Effector memory CD8-positive, alpha-beta T cell (primary cell): ENCODE measurements at regions not wholly inside any gene's neighbourhood (a gene's known extent, or its start where the extent isn't known, plus 50 kb on each side); places are given as distances from the start of the nearest gene placed in this dataset.
"Not testable (repeated sequence)": the region's sequence is repeated elsewhere in the genome, so short reads cannot be mapped to it uniquely, and the experiment has no call there.

Experiments
- ATAC-seq: fragments of 150-1000 bp; cut with Tn5 transposase; replicated peaks from 2 replicates; pipeline ENCODE4 v1.10.0; 2021; ENCODE audit warnings: mild to moderate bottlenecking, moderate library complexity
- DNase-seq, 3 experiments: peaks; one replicate each; pipeline ENCODE4 v3.0.0; 2021
- H3K27ac Mint-ChIP-seq, 2 donors: one replicate each; pipeline ENCODE4 v1.8.0; 2022; ENCODE audit warnings: mild to moderate bottlenecking in 2 of 2, mixed read lengths in 2 of 2, moderate library complexity in 2 of 2
- H3K27me3 Mint-ChIP-seq, 2 donors: one replicate each; pipeline ENCODE4 v1.8.0; 2022; ENCODE audit warnings: mixed read lengths in 2 of 2
- H3K36me3 Mint-ChIP-seq: one replicate; pipeline ENCODE4 v1.8.0; 2022; ENCODE audit warnings: mild to moderate bottlenecking, moderate library complexity, mixed read lengths; ENCODE audit not compliant: insufficient read depth
- H3K4me1 Mint-ChIP-seq, 2 donors: one replicate each; pipeline ENCODE4 v1.8.0; 2022; ENCODE audit warnings: low read depth in 2 of 2, mixed read lengths in 2 of 2
- H3K4me3 Mint-ChIP-seq, 2 donors: one replicate each; pipeline ENCODE4 v1.8.0; 2022; ENCODE audit warnings: mild to moderate bottlenecking in 2 of 2, mixed read lengths in 2 of 2, moderate library complexity in 2 of 2
- H3K9me3 Mint-ChIP-seq, 2 donors: one replicate each; pipeline ENCODE4 v1.8.0; 2022; ENCODE audit warnings: mixed read lengths in 2 of 2

GRCh38 chr16:80273635-80274538 is 266.9 kb upstream of the DYNLRB2 start:
- H3K27ac Mint-ChIP-seq = no peak overlapping the region
- DNase-seq (no peak), ATAC-seq (no peak)
- no peaks in the 10 kb centered on the region for H3K36me3 Mint-ChIP-seq
- no peak overlapping the region for H3K4me3 Mint-ChIP-seq
- H3K9me3 Mint-ChIP-seq = no peaks in the 10 kb centered on the region
- peaks cover 37 to 51% of the 10 kb centered on the region in 2 donors for H3K27me3 Mint-ChIP-seq
- no peaks in the 10 kb centered on the region for H3K4me1 Mint-ChIP-seq

GRCh38 chr16:80265624-80266306 is 275.0 kb upstream of the DYNLRB2 start:
- Mint-ChIP-seq H3K9me3 (no peaks in the 10 kb centered on the region), H3K36me3 (no peaks in the 10 kb centered on the region), H3K4me3 (no peak overlapping the region), H3K4me1 (peaks cover 3% of the 10 kb centered on the region in 2 donors), H3K27me3 (peaks cover 27 to 48% of the 10 kb centered on the region in 2 donors), H3K27ac (no peak overlapping the region)
- DNase-seq = no peak
- ATAC-seq = no peak

- no peaks in the 10 kb centered on the region for H3K9me3 Mint-ChIP-seq
- no peak overlapping the region for H3K4me3 Mint-ChIP-seq
- H3K27ac Mint-ChIP-seq = no peak overlapping the region
- DNase-seq (no peak), ATAC-seq (no peak)
- peaks cover 36 to 59% of the 10 kb centered on the region in 2 donors for H3K27me3 Mint-ChIP-seq
- peaks cover 3% of the 10 kb centered on the region in 2 donors for H3K4me1 Mint-ChIP-seq
- H3K36me3 Mint-ChIP-seq = no peaks in the 10 kb centered on the region
Observed at GRCh38 chr16:80263848-80264694, 276.7 kb upstream of the DYNLRB2 start.

- no peaks in the 10 kb centered on the region for H3K36me3 Mint-ChIP-seq
- peaks cover 32 to 55% of the 10 kb centered on the region in 2 donors for H3K27me3 Mint-ChIP-seq
- DNase-seq (no peak), ATAC-seq (no peak)
- H3K4me1 Mint-ChIP-seq = peaks cover 3% of the 10 kb centered on the region in 2 donors
- H3K4me3 Mint-ChIP-seq = no peak overlapping the region
- H3K9me3 Mint-ChIP-seq = no peaks in the 10 kb centered on the region
- H3K27ac Mint-ChIP-seq = no peak overlapping the region
Observed at GRCh38 chr16:80263181-80263823, 277.5 kb upstream of the DYNLRB2 start.

- DNase-seq (no peak), ATAC-seq (no peak)
- no peak overlapping the region for H3K4me3 Mint-ChIP-seq
- H3K4me1 Mint-ChIP-seq = peaks cover 3% of the 10 kb centered on the region in 2 donors
- H3K36me3 Mint-ChIP-seq = no peaks in the 10 kb centered on the region
- H3K27ac Mint-ChIP-seq = no peak overlapping the region
- peaks cover 22 to 39% of the 10 kb centered on the region in 2 donors for H3K27me3 Mint-ChIP-seq
- H3K9me3 Mint-ChIP-seq = no peaks in the 10 kb centered on the region
Observed at GRCh38 chr16:80260906-80261311, 279.9 kb upstream of the DYNLRB2 start.

- H3K27ac Mint-ChIP-seq = no peak overlapping the region
- peaks cover 24 to 28% of the 10 kb centered on the region in 2 donors for H3K27me3 Mint-ChIP-seq
- no peak for DNase-seq
- no peaks in the 10 kb centered on the region for H3K9me3 Mint-ChIP-seq
- peaks cover 2 to 3% of the 10 kb centered on the region in 2 donors for H3K4me1 Mint-ChIP-seq
- no peak for ATAC-seq
- no peaks in the 10 kb centered on the region for H3K36me3 Mint-ChIP-seq
- no peak overlapping the region for H3K4me3 Mint-ChIP-seq
Observed at GRCh38 chr16:80259290-80259805, 281.4 kb upstream of the DYNLRB2 start.

GRCh38 chr16:80258407-80258806 is 282.4 kb upstream of the DYNLRB2 start:
- H3K27ac Mint-ChIP-seq = no peak overlapping the region
- no peaks in the 10 kb centered on the region for H3K9me3 Mint-ChIP-seq
- no peaks in the 10 kb centered on the region for H3K36me3 Mint-ChIP-seq
- ATAC-seq (no peak), DNase-seq (no peak)
- H3K4me3 Mint-ChIP-seq = no peak overlapping the region
- H3K4me1 Mint-ChIP-seq = no peaks in the 10 kb centered on the region
- peaks cover 26 to 31% of the 10 kb centered on the region in 2 donors for H3K27me3 Mint-ChIP-seq

GRCh38 chr16:80254970-80255369 is 285.8 kb upstream of the DYNLRB2 start:
- Mint-ChIP-seq H3K27ac (no peak overlapping the region), H3K4me3 (no peak overlapping the region), H3K4me1 (no peaks in the 10 kb centered on the region), H3K36me3 (no peaks in the 10 kb centered on the region), H3K27me3 (peaks cover 26 to 27% of the 10 kb centered on the region in 2 donors), H3K9me3 (no peaks in the 10 kb centered on the region)
- DNase-seq (no peak), ATAC-seq (no peak)

GRCh38 chr16:80253741-80254140 is 287.1 kb upstream of the DYNLRB2 start:
- ATAC-seq = no peak
- DNase-seq = no peak
- no peak overlapping the region for H3K27ac Mint-ChIP-seq
- no peak overlapping the region for H3K4me3 Mint-ChIP-seq
- no peaks in the 10 kb centered on the region for H3K4me1 Mint-ChIP-seq
- no peaks in the 10 kb centered on the region for H3K36me3 Mint-ChIP-seq
- H3K9me3 Mint-ChIP-seq = no peaks in the 10 kb centered on the region
- peaks cover 26 to 27% of the 10 kb centered on the region in 2 donors for H3K27me3 Mint-ChIP-seq

- Mint-ChIP-seq H3K27me3 (peaks cover 26 to 27% of the 10 kb centered on the region in 2 donors), H3K9me3 (no peaks in the 10 kb centered on the region), H3K4me3 (no peak overlapping the region), H3K4me1 (no peaks in the 10 kb centered on the region), H3K27ac (no peak overlapping the region), H3K36me3 (no peaks in the 10 kb centered on the region)
- DNase-seq (no peak), ATAC-seq (no peak)
Observed at GRCh38 chr16:80250381-80250780, 290.4 kb upstream of the DYNLRB2 start.

GRCh38 chr16:80243303-80243702 is 297.5 kb upstream of the DYNLRB2 start:
- H3K9me3 Mint-ChIP-seq, H3K27ac Mint-ChIP-seq, H3K27me3 Mint-ChIP-seq, ATAC-seq, H3K4me3 Mint-ChIP-seq, DNase-seq, H3K4me1 Mint-ChIP-seq, H3K36me3 Mint-ChIP-seq: not testable (repeated sequence)

GRCh38 chr16:80242279-80242678 is 298.5 kb upstream of the DYNLRB2 start:
- not testable (repeated sequence) for ATAC-seq, H3K27ac Mint-ChIP-seq, H3K9me3 Mint-ChIP-seq, H3K36me3 Mint-ChIP-seq, H3K4me1 Mint-ChIP-seq, DNase-seq, H3K27me3 Mint-ChIP-seq, H3K4me3 Mint-ChIP-seq
